Prostate gland (tissue), 2 donors: ENCODE measurements at regions not wholly inside any gene's neighbourhood (a gene's known extent, or its start where the extent isn't known, plus 50 kb on each side); places are given as distances from the start of the nearest gene placed in this dataset.

Experiments used
- CTCF ChIP-seq, 4 experiments: fragments of 200-600 bp in 2 of 4; fragments of 450-650 bp in 2 of 4; sonication (generic) in 2 of 4; IDR thresholded peaks; 1 replicate in 3 of 4; 2 replicates in 1 of 4; pipeline ENCODE4 v1.5.1; 2016 to 2019; ENCODE audit warnings: antibody characterized with exemption in 4 of 4, mild to moderate bottlenecking in 2 of 4, moderate library complexity in 2 of 4
- POLR2A ChIP-seq: fragments of 450-650 bp; IDR thresholded peaks from one replicate; pipeline ENCODE4 v1.6.1; 2016; ENCODE audit warnings: antibody characterized with exemption, mild to moderate bottlenecking

- TF ChIP-seq CTCF (IDR thresholded peaks at IDR 0.05) = no peak
- no peak for TF ChIP-seq POLR2A
These were observed 314.0 kb upstream of the SEMA3A start for GRCh38 chr7:84508606-84509005.
